ENCODE measurements at regions not wholly inside any gene's neighbourhood (a gene's known extent, or its start where the extent isn't known, plus 50 kb on each side); places are given as distances from the start of the nearest gene placed in this dataset.

- no peak overlapping the region for H3K4me3 ChIP-seq (ENCODE audit: low read depth, low read length)
- TF ChIP-seq, protein P1, sequence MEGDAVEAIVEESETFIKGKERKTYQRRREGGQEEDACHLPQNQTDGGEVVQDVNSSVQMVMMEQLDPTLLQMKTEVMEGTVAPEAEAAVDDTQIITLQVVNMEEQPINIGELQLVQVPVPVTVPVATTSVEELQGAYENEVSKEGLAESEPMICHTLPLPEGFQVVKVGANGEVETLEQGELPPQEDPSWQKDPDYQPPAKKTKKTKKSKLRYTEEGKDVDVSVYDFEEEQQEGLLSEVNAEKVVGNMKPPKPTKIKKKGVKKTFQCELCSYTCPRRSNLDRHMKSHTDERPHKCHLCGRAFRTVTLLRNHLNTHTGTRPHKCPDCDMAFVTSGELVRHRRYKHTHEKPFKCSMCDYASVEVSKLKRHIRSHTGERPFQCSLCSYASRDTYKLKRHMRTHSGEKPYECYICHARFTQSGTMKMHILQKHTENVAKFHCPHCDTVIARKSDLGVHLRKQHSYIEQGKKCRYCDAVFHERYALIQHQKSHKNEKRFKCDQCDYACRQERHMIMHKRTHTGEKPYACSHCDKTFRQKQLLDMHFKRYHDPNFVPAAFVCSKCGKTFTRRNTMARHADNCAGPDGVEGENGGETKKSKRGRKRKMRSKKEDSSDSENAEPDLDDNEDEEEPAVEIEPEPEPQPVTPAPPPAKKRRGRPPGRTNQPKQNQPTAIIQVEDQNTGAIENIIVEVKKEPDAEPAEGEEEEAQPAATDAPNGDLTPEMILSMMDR (IDR thresholded peaks at IDR 0.05; ENCODE audit: borderline replicate concordance, insufficient read depth, low read depth, low read length), result no peak
These were observed 366.6 kb upstream of the FIGN start for GRCh38 chr2:164102366-164102765.

DNA sequence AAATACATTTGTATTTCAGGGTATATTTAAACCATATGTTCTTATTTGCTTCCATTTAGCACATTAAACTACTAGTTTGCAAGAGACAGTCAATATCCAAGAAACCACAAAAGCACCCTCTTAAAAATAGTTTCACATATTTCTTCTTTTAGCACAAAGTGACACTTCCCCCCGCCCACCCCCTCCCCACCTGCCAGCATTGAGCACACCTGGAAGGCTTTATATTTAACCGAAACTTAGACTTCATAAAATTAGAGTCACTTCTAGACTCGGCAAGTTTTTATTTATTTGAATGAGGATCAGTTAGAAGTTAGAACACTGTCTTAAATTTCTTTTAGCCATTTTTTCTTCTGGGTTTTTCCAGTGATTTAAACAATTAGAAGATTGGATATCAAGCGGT lies 355.9 kb upstream of the FIGN start:
- TF ChIP-seq, protein P1 (IDR thresholded peaks at IDR 0.05; ENCODE audit: borderline replicate concordance, insufficient read depth, low read depth, low read length), result no peak
- H3K4me3 ChIP-seq (ENCODE audit: low read depth, low read length), result no peak overlapping the region

DNA sequence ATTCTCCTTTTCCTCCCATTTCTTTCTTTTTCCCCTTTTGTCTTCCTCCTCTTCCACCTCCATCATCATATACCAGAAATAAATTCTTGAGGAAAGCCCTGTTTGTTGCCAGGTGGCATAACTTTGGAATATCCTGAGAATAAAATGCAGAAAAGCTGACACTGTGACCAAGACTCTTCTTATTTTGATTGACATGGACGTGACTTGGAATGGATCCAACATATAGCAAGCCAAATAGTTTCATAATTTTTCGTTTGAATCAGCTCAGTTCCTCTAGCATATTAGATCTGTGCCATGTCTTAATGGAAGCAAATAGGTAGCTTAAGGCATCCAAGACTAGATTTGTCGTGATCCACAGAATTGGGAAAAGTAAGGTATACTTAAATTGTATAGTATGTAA lies 354.7 kb upstream of the FIGN start:
- TF ChIP-seq, protein P1 (IDR thresholded peaks at IDR 0.05; ENCODE audit: borderline replicate concordance, insufficient read depth, low read depth, low read length), result no peak
- H3K4me3 ChIP-seq (ENCODE audit: low read depth, low read length), result no peak overlapping the region

- no peak overlapping the region for H3K4me3 ChIP-seq (ENCODE audit: low read depth, low read length)
- TF ChIP-seq, protein P1 (IDR thresholded peaks at IDR 0.05; ENCODE audit: borderline replicate concordance, insufficient read depth, low read depth, low read length), result no peak
These were observed 348.3 kb upstream of the FIGN start for GRCh38 chr2:164084066-164084465.

DNA sequence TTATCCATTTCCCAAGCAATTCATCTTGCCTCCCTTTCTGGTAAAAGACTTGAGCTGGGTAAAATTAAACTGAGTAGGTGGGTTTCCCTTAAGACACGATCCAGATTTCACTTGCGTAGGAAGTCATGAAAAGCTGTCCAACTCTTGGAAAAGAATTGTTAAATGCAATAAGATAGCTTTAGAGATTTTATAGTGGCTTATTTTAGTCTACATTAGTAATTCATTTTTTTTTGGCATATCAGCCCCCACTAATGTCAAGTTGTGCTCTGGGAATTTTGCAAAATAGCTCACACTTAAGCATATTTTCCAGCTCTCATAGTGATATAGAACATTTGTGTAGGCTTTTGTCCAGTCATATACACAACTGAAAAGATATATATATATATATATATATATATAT lies 344.7 kb upstream of the FIGN start:
- TF ChIP-seq, protein P1 (IDR thresholded peaks at IDR 0.05; ENCODE audit: borderline replicate concordance, insufficient read depth, low read depth, low read length), result no peak

DNA sequence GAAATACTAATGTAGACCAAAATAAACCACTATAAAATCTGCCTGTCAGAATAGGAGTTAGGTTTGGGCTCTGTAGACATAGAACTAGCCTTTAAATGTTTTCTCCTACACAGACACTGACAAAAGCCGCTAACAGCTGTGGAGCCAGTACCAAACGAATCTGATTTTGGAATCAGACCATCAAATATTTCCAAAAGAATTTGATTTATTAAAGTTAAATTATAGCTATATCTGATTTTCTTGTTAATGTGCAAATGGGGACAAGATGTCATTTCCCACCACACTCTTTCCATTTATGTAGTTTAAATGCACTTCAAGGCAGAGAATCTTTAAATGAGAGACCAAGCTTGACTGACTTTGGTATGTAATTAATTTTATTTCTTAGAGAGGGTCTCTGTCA lies 343.4 kb upstream of the FIGN start:
- TF ChIP-seq, protein P1 (IDR thresholded peaks at IDR 0.05; ENCODE audit: borderline replicate concordance, insufficient read depth, low read depth, low read length), result no peak
- no peak overlapping the region for H3K4me3 ChIP-seq (ENCODE audit: low read depth, low read length)

More for the DNA sequence above, 344.7 kb upstream of the FIGN start:
- no peak overlapping the region for H3K4me3 ChIP-seq (ENCODE audit: low read depth, low read length)

DNA sequence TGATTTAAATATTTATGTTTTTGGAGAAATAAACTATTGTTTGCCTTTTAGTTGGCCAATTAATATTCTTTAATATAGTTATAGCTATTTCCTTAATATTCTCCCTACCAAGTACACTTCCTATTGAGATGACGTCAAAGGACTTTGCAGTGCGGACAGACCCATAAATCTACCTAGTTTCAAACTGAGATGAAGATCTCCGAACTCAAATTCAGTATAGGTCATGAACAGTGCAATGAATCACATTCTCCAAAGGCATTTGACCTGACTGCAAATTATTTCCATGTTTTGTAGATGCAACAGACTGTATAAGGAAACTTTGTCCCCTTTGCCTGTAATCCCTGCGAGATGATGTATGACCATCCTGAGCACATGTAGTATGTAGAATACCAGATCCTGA lies 342.6 kb upstream of the FIGN start:
- no peak overlapping the region for H3K4me3 ChIP-seq (ENCODE audit: low read depth, low read length)
- TF ChIP-seq, protein P1 (IDR thresholded peaks at IDR 0.05; ENCODE audit: borderline replicate concordance, insufficient read depth, low read depth, low read length), result no peak
